H1 (cell line): ENCODE measurements at regions not wholly inside any gene's neighbourhood (a gene's known extent, or its start where the extent isn't known, plus 50 kb on each side); places are given as distances from the start of the nearest gene placed in this dataset.

Source experiments
- CTCF ChIA-PET: fragments of 300-600 bp; sonication (Branson Sonifier 250); formaldehyde crosslinking; loops from one replicate; lab custom pipeline; 2021; ENCODE audit not compliant: partially characterized antibody; lab: Charles Lee
- POLR2A ChIA-PET: fragments of 300-600 bp; sonication (Branson Sonifier 250); formaldehyde crosslinking; loops from one replicate; lab custom pipeline; 2021; ENCODE audit warnings: inconsistent platforms; ENCODE audit not compliant: partially characterized antibody; lab: Charles Lee
- DNase-seq, 2 experiments: peaks; one replicate each; pipeline versions ENCODE4 v3.0.0 to v3.0.0-alpha.2; 2010 to 2022; ENCODE audit warnings: low spot score in 2 of 2, low read depth in 1 of 2, mixed read lengths in 1 of 2
- FAIRE-seq: peaks from 2 replicates; lab custom pipeline; 2011; peaks lifted over from hg19 to GRCh38; lab: Jason Lieb, UNC
- H2AFZ ChIP-seq: 2 replicates; pipeline ENCODE4 v1.8.1; 2012; ENCODE audit warnings: low read length, inconsistent platforms
- H2AK5ac ChIP-seq: 2 replicates; pipeline ENCODE4 v1.6.1; 2013; ENCODE audit warnings: low read depth, low read length
- H2BK120ac ChIP-seq: replicated peaks from 2 replicates; pipeline ENCODE3; 2013; ENCODE audit warnings: low read depth, low read length, inconsistent platforms
- H2BK12ac ChIP-seq: 2 replicates; pipeline ENCODE4 v1.6.1; 2013; ENCODE audit warnings: low read depth, low read length
- H2BK15ac ChIP-seq: 2 replicates; pipeline ENCODE4 v1.6.1; 2013; ENCODE audit warnings: low read length
- H2BK20ac ChIP-seq: 2 replicates; pipeline ENCODE4 v1.6.1; 2013; ENCODE audit warnings: low read length
- H2BK5ac ChIP-seq: 2 replicates; pipeline ENCODE4 v1.6.1; 2013; ENCODE audit warnings: low read depth, low read length
- H3K14ac ChIP-seq: 2 replicates; pipeline ENCODE4 v1.6.1; 2013; ENCODE audit warnings: inconsistent platforms; ENCODE audit not compliant: insufficient read length
- H3K18ac ChIP-seq: 2 replicates; pipeline ENCODE4 v1.6.1; 2013; ENCODE audit warnings: low read length; ENCODE audit errors: extremely low read depth
- H3K23ac ChIP-seq: 2 replicates; pipeline ENCODE4 v1.6.1; 2013; ENCODE audit warnings: inconsistent platforms; ENCODE audit not compliant: insufficient read length
- H3K23me2 ChIP-seq: 2 replicates; pipeline ENCODE4 v1.6.1; 2013; ENCODE audit warnings: low read depth, low read length
- H3K27ac ChIP-seq: 2 replicates; pipeline ENCODE4 v1.6.1; 2011; ENCODE audit warnings: low read depth, low read length, inconsistent platforms
- H3K27me3 ChIP-seq, 4 experiments: replicated peaks in 1 of 4; 1 replicate in 1 of 4; 2 replicates in 3 of 4; pipeline versions ENCODE4 v1.6.1 to v1.8.1; 2011 to 2013; ENCODE audit warnings: low read length in 3 of 4, mild to moderate bottlenecking in 3 of 4, inconsistent platforms in 2 of 4, mixed read lengths in 2 of 4, moderate library complexity in 1 of 4; ENCODE audit not compliant: control insufficient read depth in 3 of 4, insufficient read depth in 3 of 4; ENCODE audit errors: extremely low read depth in 1 of 4
- H3K36me3 ChIP-seq, 4 experiments: 2 replicates each; pipeline versions ENCODE4 v1.6.1 to v1.8.1; 2011 to 2013; ENCODE audit warnings: mild to moderate bottlenecking in 4 of 4, low read length in 3 of 4, moderate library complexity in 2 of 4, control low read depth in 1 of 4, inconsistent platforms in 1 of 4; ENCODE audit not compliant: insufficient read depth in 4 of 4, control insufficient read depth in 2 of 4
- H3K4ac ChIP-seq: replicated peaks from 2 replicates; pipeline ENCODE3; 2013; ENCODE audit warnings: low read length, low read depth, mixed read lengths, inconsistent platforms; ENCODE audit not compliant: insufficient read length
- H3K4me1 ChIP-seq, 4 experiments: replicated peaks in 1 of 4; 1 replicate in 1 of 4; 2 replicates in 3 of 4; pipeline versions ENCODE4 v1.6.1 to v1.8.1; 2011 to 2013; ENCODE audit warnings: low read length in 3 of 4, inconsistent platforms in 2 of 4, mixed read lengths in 1 of 4; ENCODE audit not compliant: insufficient read depth in 4 of 4, control insufficient read depth in 3 of 4
- H3K4me2 ChIP-seq, 2 experiments: 2 replicates each; pipeline versions ENCODE4 v1.6.1 to v1.8.1; 2011 to 2013; ENCODE audit warnings: low read depth in 2 of 2, low read length in 2 of 2, control low read depth in 1 of 2, inconsistent platforms in 1 of 2, mild to moderate bottlenecking in 1 of 2; ENCODE audit not compliant: insufficient read depth in 1 of 2
- H3K4me3 ChIP-seq, 4 experiments: fragments of 200-600, 300-600 bp in 1 of 4; sonication (generic), shearing (Covaris generic), sonication (Bioruptor Twin) in 1 of 4; 2 replicates each; pipeline versions ENCODE4 v1.5.1 to v1.8.1; 2011 to 2016; ENCODE audit warnings: low read length in 4 of 4, low read depth in 3 of 4, control low read depth in 2 of 4, inconsistent platforms in 2 of 4, mild to moderate bottlenecking in 2 of 4, mixed read lengths in 1 of 4, moderate library complexity in 1 of 4; ENCODE audit not compliant: insufficient read depth in 2 of 4; ENCODE audit errors: extremely low read depth in 1 of 4
- H3K56ac ChIP-seq: replicated peaks from 2 replicates; pipeline ENCODE3; 2013; ENCODE audit warnings: low read depth, mild to moderate bottlenecking, mixed read lengths, low read length, inconsistent platforms; ENCODE audit not compliant: insufficient read length
- H3K79me1 ChIP-seq: 2 replicates; pipeline ENCODE4 v1.6.1; 2013; ENCODE audit warnings: low read depth, low read length, control low read depth
- H3K79me2 ChIP-seq, 2 experiments: 2 replicates each; pipeline versions ENCODE4 v1.6.1 to v1.8.1; 2012 to 2013; ENCODE audit warnings: low read length in 2 of 2, mild to moderate bottlenecking in 2 of 2, inconsistent platforms in 1 of 2; ENCODE audit not compliant: insufficient read depth in 2 of 2, control insufficient read depth in 1 of 2
- H3K9ac ChIP-seq, 4 experiments: replicated peaks in 1 of 4; 1 replicate in 1 of 4; 2 replicates in 3 of 4; pipeline versions ENCODE4 v1.6.1 to v1.8.1; 2011 to 2013; ENCODE audit warnings: low read depth in 3 of 4, low read length in 3 of 4, control low read depth in 2 of 4, mild to moderate bottlenecking in 2 of 4, moderate library complexity in 2 of 4, inconsistent platforms in 1 of 4; ENCODE audit errors: extremely low read depth in 1 of 4
- H3K9me3 ChIP-seq, 2 experiments: 2 replicates each; pipeline versions ENCODE4 v1.6.1 to v1.8.1; 2012 to 2013; ENCODE audit warnings: mild to moderate bottlenecking in 2 of 2, moderate library complexity in 2 of 2, control low read depth in 1 of 2, inconsistent platforms in 1 of 2, low read depth in 1 of 2, low read length in 1 of 2, mixed read lengths in 1 of 2; ENCODE audit not compliant: insufficient read depth in 2 of 2
- H4K20me1 ChIP-seq, 2 experiments: replicated peaks in 1 of 2; 2 replicates each; pipeline versions ENCODE3 to v1.8.1; 2011 to 2013; ENCODE audit warnings: inconsistent platforms in 2 of 2, low read length in 2 of 2, mild to moderate bottlenecking in 1 of 2; ENCODE audit not compliant: insufficient read depth in 2 of 2, control insufficient read depth in 1 of 2
- H4K5ac ChIP-seq: 2 replicates; pipeline ENCODE4 v1.6.1; 2013; ENCODE audit warnings: low read length, low read depth, mixed read lengths, inconsistent platforms; ENCODE audit not compliant: insufficient read length
- H4K8ac ChIP-seq: 2 replicates; pipeline ENCODE4 v1.8.0; 2013; ENCODE audit warnings: mild to moderate bottlenecking, moderate library complexity, low read length, inconsistent platforms; ENCODE audit not compliant: insufficient read depth; ENCODE audit errors: extremely low read depth
- H4K91ac ChIP-seq: replicated peaks from 2 replicates; pipeline ENCODE3; 2013; ENCODE audit warnings: low read length, mixed read lengths, inconsistent platforms; ENCODE audit not compliant: insufficient read length
- CREB1 ChIP-seq: IDR thresholded peaks from 2 replicates; pipeline ENCODE4 v1.6.1; 2012; ENCODE audit warnings: inconsistent platforms
- WGBS, 2 experiments: shearing (Covaris generic) in 1 of 2; methylation state at CpG; one replicate each; pipeline versions ENCODE4 v1.1.6 to v1.1.7; 2013 to 2015; ENCODE audit warnings: low lambda C conversion rate in 2 of 2, mixed read lengths in 2 of 2, inconsistent platforms in 1 of 2, low coverage in 1 of 2, missing lambda C conversion rate in 1 of 2; ENCODE audit not compliant: insufficient replicate concordance in 2 of 2, insufficient coverage in 1 of 2, insufficient read length in 1 of 2; ENCODE audit errors: extremely low coverage in 1 of 2, missing lambda C conversion rate in 1 of 2; 5-methylcytosine and 5-hydroxymethylcytosine counted together

DNA sequence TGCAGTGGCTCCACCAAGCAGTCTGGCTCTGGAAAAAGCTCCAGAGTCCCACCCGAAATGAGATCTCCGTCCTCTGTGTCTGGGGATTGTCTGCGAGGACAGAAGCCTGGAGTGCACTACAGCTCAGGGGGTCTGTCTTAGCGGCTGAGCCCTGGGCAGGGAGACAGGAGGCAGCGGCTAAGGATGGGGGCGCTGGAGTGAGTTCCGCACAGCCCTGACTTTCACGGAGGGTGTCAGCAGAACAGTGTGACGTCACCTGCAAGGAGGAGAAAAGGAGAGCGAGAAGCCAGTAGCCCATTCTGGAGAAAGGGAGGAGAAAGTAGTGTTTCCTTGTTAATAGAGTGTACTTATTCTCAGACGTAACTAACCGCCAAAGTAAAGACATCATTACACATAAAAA is 97.6 kb downstream of the FAM50B start:
- Histone ChIP-seq H3K23ac (no peak overlapping the region), H3K4me3 (no peak overlapping the region)
- POLR2A ChIA-PET = no interaction called here
- 0 out of 2 replicates have a peak, but pooled peaks have one; percentile 52 for TF ChIP-seq CREB1

More for the DNA sequence above, 97.6 kb downstream of the FAM50B start:
- H4K91ac ChIP-seq = no peak overlapping the region
- H2BK120ac ChIP-seq = no peak overlapping the region
- no peaks in the 10 kb centered on the region for H3K36me3 ChIP-seq
- no peak overlapping the region for H2BK12ac ChIP-seq
- no peak overlapping the region for H3K27ac ChIP-seq
- FAIRE-seq = no peak
- no peak overlapping the region for H3K9ac ChIP-seq
- no peak overlapping the region for H3K56ac ChIP-seq
- no peaks in the 10 kb centered on the region for H3K79me2 ChIP-seq
- H3K18ac ChIP-seq = no peak overlapping the region
- H3K4me1 ChIP-seq = peaks cover 0 to 6% (median 2%) of the 10 kb centered on the region in 4 experiments; a peak in 1 of 7 replicates
- H2AFZ ChIP-seq = 0 out of 2 replicates have a peak overlapping the region, but pooled peaks have one; percentile 36
- no peak overlapping the region for H4K5ac ChIP-seq
- H3K4me2 ChIP-seq = no peak overlapping the region
- no peaks in the 10 kb centered on the region for H4K20me1 ChIP-seq
- H3K79me1 ChIP-seq = no peaks in the 10 kb centered on the region
- no peak overlapping the region for H2AK5ac ChIP-seq
- no peak overlapping the region for H3K4ac ChIP-seq
- H2BK20ac ChIP-seq = no peak overlapping the region
- no peaks in the 10 kb centered on the region for H3K9me3 ChIP-seq
- no peak overlapping the region; the same call in 1 of the 2 replicates for H4K8ac ChIP-seq
- H3K27me3 ChIP-seq = no peaks in the 10 kb centered on the region
- no peak overlapping the region for H2BK5ac ChIP-seq
- no peak overlapping the region for H2BK15ac ChIP-seq
- DNase-seq = no peak
- H3K23me2 ChIP-seq = no peaks in the 10 kb centered on the region
- CTCF ChIA-PET = interaction anchor here (1.2 to 2.0 kb wide), 3 partner anchors 12 to 44 kb away, joined by 3 to 8 read pairs (median 4); no protein-coding TSS in a partner anchor
- no peak overlapping the region for H3K14ac ChIP-seq
- WGBS, 2 experiments = 62% methylated on average over 12 of the region's 12 CpGs; no CpG with 5 or more reads in 1 of the 2 experiments
